GM23338 (cell line): ENCODE measurements at regions not wholly inside any gene's neighbourhood (a gene's known extent, or its start where the extent isn't known, plus 50 kb on each side); places are given as distances from the start of the nearest gene placed in this dataset.

Experiments used
- ATAC-seq: fragments of 200-7000 bp; cut with Tn5 transposase; 3 replicates; pipeline ENCODE4 v1.9.1; 2020
- DNase-seq: peaks from one replicate; pipeline ENCODE4 v3.0.0-alpha.2; 2015; ENCODE audit warnings: low spot score
- H2AFZ ChIP-seq: fragments of 200-600 bp; sonication (generic); 2 replicates; pipeline ENCODE4 v1.8.0; 2016; ENCODE audit warnings: antibody characterized with exemption, mild to moderate bottlenecking, moderate library complexity
- H3F3A ChIP-seq: fragments of 200-600 bp; sonication (generic); replicated peaks from 2 replicates; pipeline ENCODE4 v1.8.0; 2017; ENCODE audit warnings: antibody characterized with exemption, mixed run types, low read depth
- H3K27ac ChIP-seq: fragments of 200-600 bp; sonication (generic); 2 replicates; pipeline ENCODE4 v1.6.1; 2016; ENCODE audit warnings: low read depth
- H3K27me3 ChIP-seq: fragments of 200-600 bp; sonication (generic); 2 replicates; pipeline ENCODE4 v1.8.0; 2016; ENCODE audit warnings: mild to moderate bottlenecking, mixed run types, moderate library complexity; ENCODE audit not compliant: insufficient read depth
- H3K36me3 ChIP-seq: fragments of 200-600 bp; sonication (generic); 2 replicates; pipeline ENCODE4 v1.8.0; 2016; ENCODE audit warnings: mild to moderate bottlenecking; ENCODE audit not compliant: insufficient read depth
- H3K4me1 ChIP-seq: fragments of 200-600 bp; sonication (generic); 2 replicates; pipeline ENCODE4 v1.8.0; 2016; ENCODE audit warnings: mild to moderate bottlenecking, moderate library complexity; ENCODE audit not compliant: insufficient read depth
- H3K4me2 ChIP-seq: fragments of 200-600 bp; sonication (generic); 2 replicates; pipeline ENCODE4 v1.7.1; 2017; ENCODE audit warnings: mixed run types
- H3K4me3 ChIP-seq: fragments of 200-600 bp; sonication (generic); 2 replicates; pipeline ENCODE4 v1.6.1; 2016; ENCODE audit warnings: mixed run types
- H3K79me2 ChIP-seq: fragments of 200-600 bp; sonication (generic); replicated peaks from 2 replicates; pipeline ENCODE4 v1.8.0; 2017; ENCODE audit warnings: mild to moderate bottlenecking; ENCODE audit not compliant: insufficient read depth
- H3K9me2 ChIP-seq: fragments of 200-600 bp; sonication (generic); 2 replicates; pipeline ENCODE4 v1.8.0; 2017; ENCODE audit not compliant: insufficient read depth
- H4K20me1 ChIP-seq: fragments of 200-600 bp; sonication (generic); replicated peaks from 2 replicates; pipeline ENCODE4 v1.8.0; 2017; ENCODE audit warnings: mild to moderate bottlenecking; ENCODE audit not compliant: insufficient read depth
- H3K27ac Mint-ChIP-seq: 2 replicates; pipeline ENCODE4 v1.8.0; 2020; ENCODE audit warnings: inconsistent platforms, mild to moderate bottlenecking, moderate library complexity, mixed read lengths
- H3K27me3 Mint-ChIP-seq: 3 replicates; pipeline ENCODE4 v1.8.0; 2022; ENCODE audit warnings: low read depth, mild to moderate bottlenecking, moderate library complexity, mixed read lengths, inconsistent platforms; ENCODE audit not compliant: insufficient read depth, poor library complexity
- H3K36me3 Mint-ChIP-seq: 3 replicates; pipeline ENCODE4 v1.8.0; 2021; ENCODE audit warnings: low read depth, mild to moderate bottlenecking, inconsistent platforms, moderate library complexity, mixed read lengths
- H3K4me1 Mint-ChIP-seq: 3 replicates; pipeline ENCODE4 v1.8.0; 2020; ENCODE audit warnings: mild to moderate bottlenecking, inconsistent platforms, mixed read lengths
- H3K4me3 Mint-ChIP-seq: 3 replicates; pipeline ENCODE4 v1.8.0; 2021; ENCODE audit warnings: moderate library complexity, mild to moderate bottlenecking, inconsistent platforms, mixed read lengths
- H3K9me3 Mint-ChIP-seq: 3 replicates; pipeline ENCODE4 v1.8.0; 2020; ENCODE audit warnings: moderate library complexity, mild to moderate bottlenecking, inconsistent platforms, mixed read lengths
- CREB1 ChIP-seq: fragments of 250-450 bp; sonication (Bioruptor Pico); IDR thresholded peaks from 2 replicates; pipeline ENCODE4 v1.5.0; 2020; ENCODE audit warnings: low read depth, mild to moderate bottlenecking, moderate library complexity
- EZH2 ChIP-seq: fragments of 200-600 bp; sonication (generic); IDR thresholded peaks from one replicate; pipeline ENCODE4 v1.8.0; 2017; ENCODE audit warnings: antibody characterized with exemption, mild to moderate bottlenecking, low read depth; ENCODE audit not compliant: unreplicated experiment
- EZH2phosphoT487 ChIP-seq: fragments of 200-600 bp; sonication (generic); IDR thresholded peaks from one replicate; pipeline ENCODE4 v1.8.1; 2018; ENCODE audit warnings: antibody characterized with exemption; ENCODE audit not compliant: unreplicated experiment
- JUNB ChIP-seq: IDR thresholded peaks from one replicate; pipeline ENCODE4 v1.6.1; 2016; ENCODE audit warnings: antibody characterized with exemption; ENCODE audit not compliant: unreplicated experiment
- NANOG ChIP-seq: IDR thresholded peaks from 2 replicates; pipeline ENCODE4 v1.6.1; 2016; ENCODE audit warnings: antibody characterized with exemption, borderline replicate concordance
- POLR2AphosphoS5 ChIP-seq: IDR thresholded peaks from 2 replicates; pipeline ENCODE4 v1.6.1; 2016; ENCODE audit warnings: antibody characterized with exemption, low read depth
- STAT1 ChIP-seq: IDR thresholded peaks from one replicate; pipeline ENCODE4 v1.6.1; 2016; ENCODE audit warnings: antibody characterized with exemption; ENCODE audit not compliant: unreplicated experiment
- ZNF114 ChIP-seq: fragments of 250-450 bp; sonication (Bioruptor Pico); IDR thresholded peaks from 2 replicates; pipeline ENCODE4 v1.5.0; 2020; ENCODE audit warnings: mild to moderate bottlenecking, moderate library complexity
- ZNF331 ChIP-seq: fragments of 250-450 bp; sonication (Bioruptor Pico); IDR thresholded peaks from 2 replicates; pipeline ENCODE4 v1.5.0; 2020; ENCODE audit warnings: low read depth, mild to moderate bottlenecking, moderate library complexity
- TF ChIP-seq, protein P1 (sequence below): IDR thresholded peaks from one replicate; pipeline ENCODE4 v1.6.1; 2018; ENCODE audit warnings: antibody characterized with exemption; ENCODE audit not compliant: unreplicated experiment
- TF ChIP-seq, protein P2 (sequence below), 2 experiments: fragments of 200-600 bp in 1 of 2; sonication (generic) in 1 of 2; conservative IDR thresholded peaks; 2 replicates each; pipeline versions ENCODE4 v1.5.1 to v1.6.1; 2016 to 2017; ENCODE audit warnings: antibody characterized with exemption in 2 of 2, low read depth in 2 of 2, mild to moderate bottlenecking in 2 of 2, moderate library complexity in 1 of 2
- TF ChIP-seq, protein P3 (sequence below): fragments of 250-450 bp; sonication (Bioruptor Pico); IDR thresholded peaks from 2 replicates; pipeline ENCODE4 v1.5.0; 2020; ENCODE audit warnings: mild to moderate bottlenecking, moderate library complexity

DNA sequence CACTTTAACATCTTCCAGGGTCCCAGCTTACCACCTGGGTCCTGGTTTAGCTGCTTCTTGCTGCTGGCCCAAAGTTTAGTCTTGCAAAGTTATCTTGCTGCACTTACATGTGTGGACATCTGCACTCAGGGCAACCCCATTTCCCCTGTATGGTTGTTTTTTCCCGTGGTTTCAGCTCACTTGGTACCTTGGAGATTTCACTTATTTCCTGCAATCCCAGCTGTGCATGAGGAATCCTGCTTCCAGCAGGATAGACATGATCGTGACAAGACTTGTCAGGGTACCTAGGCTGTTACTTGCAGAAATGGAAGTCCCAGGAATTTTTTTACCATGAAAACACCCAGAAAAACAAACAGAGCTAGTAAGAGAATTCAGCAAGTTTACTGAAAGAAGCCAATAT lies 95.9 kb upstream of the LEP start:
- H3K4me2 ChIP-seq = no peak overlapping the region
- DNase-seq (no peak), ATAC-seq (no peak)
- Mint-ChIP-seq H3K9me3 (peaks cover 16% of the 10 kb centered on the region), H3K27ac (no peak overlapping the region), H3K27me3 (peaks cover 6% of the 10 kb centered on the region), H3K36me3 (peaks cover 6% of the 10 kb centered on the region; the same call in 2 of the 3 replicates), H3K4me3 (no peak overlapping the region), H3K4me1 (peaks cover 8% of the 10 kb centered on the region; the same call in 2 of the 3 replicates)
- TF ChIP-seq, protein P1, sequence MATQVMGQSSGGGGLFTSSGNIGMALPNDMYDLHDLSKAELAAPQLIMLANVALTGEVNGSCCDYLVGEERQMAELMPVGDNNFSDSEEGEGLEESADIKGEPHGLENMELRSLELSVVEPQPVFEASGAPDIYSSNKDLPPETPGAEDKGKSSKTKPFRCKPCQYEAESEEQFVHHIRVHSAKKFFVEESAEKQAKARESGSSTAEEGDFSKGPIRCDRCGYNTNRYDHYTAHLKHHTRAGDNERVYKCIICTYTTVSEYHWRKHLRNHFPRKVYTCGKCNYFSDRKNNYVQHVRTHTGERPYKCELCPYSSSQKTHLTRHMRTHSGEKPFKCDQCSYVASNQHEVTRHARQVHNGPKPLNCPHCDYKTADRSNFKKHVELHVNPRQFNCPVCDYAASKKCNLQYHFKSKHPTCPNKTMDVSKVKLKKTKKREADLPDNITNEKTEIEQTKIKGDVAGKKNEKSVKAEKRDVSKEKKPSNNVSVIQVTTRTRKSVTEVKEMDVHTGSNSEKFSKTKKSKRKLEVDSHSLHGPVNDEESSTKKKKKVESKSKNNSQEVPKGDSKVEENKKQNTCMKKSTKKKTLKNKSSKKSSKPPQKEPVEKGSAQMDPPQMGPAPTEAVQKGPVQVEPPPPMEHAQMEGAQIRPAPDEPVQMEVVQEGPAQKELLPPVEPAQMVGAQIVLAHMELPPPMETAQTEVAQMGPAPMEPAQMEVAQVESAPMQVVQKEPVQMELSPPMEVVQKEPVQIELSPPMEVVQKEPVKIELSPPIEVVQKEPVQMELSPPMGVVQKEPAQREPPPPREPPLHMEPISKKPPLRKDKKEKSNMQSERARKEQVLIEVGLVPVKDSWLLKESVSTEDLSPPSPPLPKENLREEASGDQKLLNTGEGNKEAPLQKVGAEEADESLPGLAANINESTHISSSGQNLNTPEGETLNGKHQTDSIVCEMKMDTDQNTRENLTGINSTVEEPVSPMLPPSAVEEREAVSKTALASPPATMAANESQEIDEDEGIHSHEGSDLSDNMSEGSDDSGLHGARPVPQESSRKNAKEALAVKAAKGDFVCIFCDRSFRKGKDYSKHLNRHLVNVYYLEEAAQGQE = no peak
- TF ChIP-seq JUNB (no peak), NANOG (no peak), CREB1 (CRISPR knock-in tag) (no peak), ZNF331 (CRISPR knock-in tag) (no peak), ZNF114 (no peak), POLR2AphosphoS5 (no peak), EZH2 (no peak), EZH2phosphoT487 (no peak), STAT1 (no peak)
- TF ChIP-seq, protein P2, sequence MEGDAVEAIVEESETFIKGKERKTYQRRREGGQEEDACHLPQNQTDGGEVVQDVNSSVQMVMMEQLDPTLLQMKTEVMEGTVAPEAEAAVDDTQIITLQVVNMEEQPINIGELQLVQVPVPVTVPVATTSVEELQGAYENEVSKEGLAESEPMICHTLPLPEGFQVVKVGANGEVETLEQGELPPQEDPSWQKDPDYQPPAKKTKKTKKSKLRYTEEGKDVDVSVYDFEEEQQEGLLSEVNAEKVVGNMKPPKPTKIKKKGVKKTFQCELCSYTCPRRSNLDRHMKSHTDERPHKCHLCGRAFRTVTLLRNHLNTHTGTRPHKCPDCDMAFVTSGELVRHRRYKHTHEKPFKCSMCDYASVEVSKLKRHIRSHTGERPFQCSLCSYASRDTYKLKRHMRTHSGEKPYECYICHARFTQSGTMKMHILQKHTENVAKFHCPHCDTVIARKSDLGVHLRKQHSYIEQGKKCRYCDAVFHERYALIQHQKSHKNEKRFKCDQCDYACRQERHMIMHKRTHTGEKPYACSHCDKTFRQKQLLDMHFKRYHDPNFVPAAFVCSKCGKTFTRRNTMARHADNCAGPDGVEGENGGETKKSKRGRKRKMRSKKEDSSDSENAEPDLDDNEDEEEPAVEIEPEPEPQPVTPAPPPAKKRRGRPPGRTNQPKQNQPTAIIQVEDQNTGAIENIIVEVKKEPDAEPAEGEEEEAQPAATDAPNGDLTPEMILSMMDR (conservative IDR thresholded peaks at IDR 0.05; ENCODE audit: low read depth in 2 of 2) = no peak
- TF ChIP-seq, protein P3, sequence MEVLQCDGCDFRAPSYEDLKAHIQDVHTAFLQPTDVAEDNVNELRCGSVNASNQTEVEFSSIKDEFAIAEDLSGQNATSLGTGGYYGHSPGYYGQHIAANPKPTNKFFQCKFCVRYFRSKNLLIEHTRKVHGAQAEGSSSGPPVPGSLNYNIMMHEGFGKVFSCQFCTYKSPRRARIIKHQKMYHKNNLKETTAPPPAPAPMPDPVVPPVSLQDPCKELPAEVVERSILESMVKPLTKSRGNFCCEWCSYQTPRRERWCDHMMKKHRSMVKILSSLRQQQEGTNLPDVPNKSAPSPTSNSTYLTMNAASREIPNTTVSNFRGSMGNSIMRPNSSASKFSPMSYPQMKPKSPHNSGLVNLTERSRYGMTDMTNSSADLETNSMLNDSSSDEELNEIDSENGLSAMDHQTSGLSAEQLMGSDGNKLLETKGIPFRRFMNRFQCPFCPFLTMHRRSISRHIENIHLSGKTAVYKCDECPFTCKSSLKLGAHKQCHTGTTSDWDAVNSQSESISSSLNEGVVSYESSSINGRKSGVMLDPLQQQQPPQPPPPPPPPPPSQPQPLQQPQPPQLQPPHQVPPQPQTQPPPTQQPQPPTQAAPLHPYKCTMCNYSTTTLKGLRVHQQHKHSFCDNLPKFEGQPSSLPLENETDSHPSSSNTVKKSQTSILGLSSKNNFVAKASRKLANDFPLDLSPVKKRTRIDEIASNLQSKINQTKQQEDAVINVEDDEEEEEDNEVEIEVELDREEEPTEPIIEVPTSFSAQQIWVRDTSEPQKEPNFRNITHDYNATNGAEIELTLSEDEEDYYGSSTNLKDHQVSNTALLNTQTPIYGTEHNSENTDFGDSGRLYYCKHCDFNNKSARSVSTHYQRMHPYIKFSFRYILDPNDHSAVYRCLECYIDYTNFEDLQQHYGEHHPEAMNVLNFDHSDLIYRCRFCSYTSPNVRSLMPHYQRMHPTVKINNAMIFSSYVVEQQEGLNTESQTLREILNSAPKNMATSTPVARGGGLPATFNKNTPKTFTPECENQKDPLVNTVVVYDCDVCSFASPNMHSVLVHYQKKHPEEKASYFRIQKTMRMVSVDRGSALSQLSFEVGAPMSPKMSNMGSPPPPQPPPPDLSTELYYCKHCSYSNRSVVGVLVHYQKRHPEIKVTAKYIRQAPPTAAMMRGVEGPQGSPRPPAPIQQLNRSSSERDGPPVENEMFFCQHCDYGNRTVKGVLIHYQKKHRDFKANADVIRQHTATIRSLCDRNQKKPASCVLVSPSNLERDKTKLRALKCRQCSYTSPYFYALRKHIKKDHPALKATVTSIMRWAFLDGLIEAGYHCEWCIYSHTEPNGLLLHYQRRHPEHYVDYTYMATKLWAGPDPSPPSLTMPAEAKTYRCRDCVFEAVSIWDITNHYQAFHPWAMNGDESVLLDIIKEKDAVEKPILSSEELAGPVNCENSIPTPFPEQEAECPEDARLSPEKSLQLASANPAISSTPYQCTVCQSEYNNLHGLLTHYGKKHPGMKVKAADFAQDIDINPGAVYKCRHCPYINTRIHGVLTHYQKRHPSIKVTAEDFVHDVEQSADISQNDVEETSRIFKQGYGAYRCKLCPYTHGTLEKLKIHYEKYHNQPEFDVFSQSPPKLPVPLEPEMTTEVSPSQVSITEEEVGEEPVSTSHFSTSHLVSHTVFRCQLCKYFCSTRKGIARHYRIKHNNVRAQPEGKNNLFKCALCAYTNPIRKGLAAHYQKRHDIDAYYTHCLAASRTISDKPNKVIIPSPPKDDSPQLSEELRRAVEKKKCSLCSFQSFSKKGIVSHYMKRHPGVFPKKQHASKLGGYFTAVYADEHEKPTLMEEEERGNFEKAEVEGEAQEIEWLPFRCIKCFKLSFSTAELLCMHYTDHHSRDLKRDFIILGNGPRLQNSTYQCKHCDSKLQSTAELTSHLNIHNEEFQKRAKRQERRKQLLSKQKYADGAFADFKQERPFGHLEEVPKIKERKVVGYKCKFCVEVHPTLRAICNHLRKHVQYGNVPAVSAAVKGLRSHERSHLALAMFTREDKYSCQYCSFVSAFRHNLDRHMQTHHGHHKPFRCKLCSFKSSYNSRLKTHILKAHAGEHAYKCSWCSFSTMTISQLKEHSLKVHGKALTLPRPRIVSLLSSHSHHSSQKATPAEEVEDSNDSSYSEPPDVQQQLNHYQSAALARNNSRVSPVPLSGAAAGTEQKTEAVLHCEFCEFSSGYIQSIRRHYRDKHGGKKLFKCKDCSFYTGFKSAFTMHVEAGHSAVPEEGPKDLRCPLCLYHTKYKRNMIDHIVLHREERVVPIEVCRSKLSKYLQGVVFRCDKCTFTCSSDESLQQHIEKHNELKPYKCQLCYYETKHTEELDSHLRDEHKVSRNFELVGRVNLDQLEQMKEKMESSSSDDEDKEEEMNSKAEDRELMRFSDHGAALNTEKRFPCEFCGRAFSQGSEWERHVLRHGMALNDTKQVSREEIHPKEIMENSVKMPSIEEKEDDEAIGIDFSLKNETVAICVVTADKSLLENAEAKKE (CRISPR knock-in tag) = no peak
- H2AFZ ChIP-seq = no peak overlapping the region
- H4K20me1 ChIP-seq = no peaks in the 10 kb centered on the region
- H3K79me2 ChIP-seq = no peaks in the 10 kb centered on the region
- H3K4me3 ChIP-seq = no peak overlapping the region
- no peaks in the 10 kb centered on the region for H3F3A ChIP-seq
- peaks cover 21% of the 10 kb centered on the region for H3K4me1 ChIP-seq
- H3K9me2 ChIP-seq = no peaks in the 10 kb centered on the region
- no peaks in the 10 kb centered on the region; the same call in 1 of the 2 replicates for H3K36me3 ChIP-seq
- H3K27ac ChIP-seq = no peak overlapping the region
- H3K27me3 ChIP-seq = no peaks in the 10 kb centered on the region
